HG03095 (cell line): ENCODE measurements at regions not wholly inside any gene's neighbourhood (a gene's known extent, or its start where the extent isn't known, plus 50 kb on each side); places are given as distances from the start of the nearest gene placed in this dataset.

Source experiments
- ATAC-seq: cut with Tn5 transposase; IDR thresholded peaks from one replicate; pipeline ENCODE4 v1.9.1; 2021; ENCODE audit warnings: moderate library complexity; ENCODE audit not compliant: unreplicated experiment

- ATAC-seq, result no peak
Observed at GRCh38 chr15:98506711-98507110, 141.6 kb upstream of the IGF1R start.

- no peak for ATAC-seq
Observed at GRCh38 chr15:98513428-98513986, 134.8 kb upstream of the IGF1R start.

GRCh38 chr15:98514034-98514622, 134.2 kb upstream of the IGF1R start:
- ATAC-seq, result no peak

GRCh38 chr15:98518823-98519561, 129.3 kb upstream of the IGF1R start:
- ATAC-seq, result peak; percentile 78

- ATAC-seq, result no peak
Observed at GRCh38 chr15:98519767-98520550, 128.4 kb upstream of the IGF1R start.

- ATAC-seq, result no peak
Observed at GRCh38 chr15:98522127-98522526, 126.2 kb upstream of the IGF1R start.

- no peak for ATAC-seq
Observed at GRCh38 chr15:98523912-98524662, 124.3 kb upstream of the IGF1R start.

- ATAC-seq, result no peak
Observed at GRCh38 chr15:98524838-98525660, 123.3 kb upstream of the IGF1R start.

- no peak for ATAC-seq
Observed at GRCh38 chr15:98525661-98526001, 122.7 kb upstream of the IGF1R start.

- no peak for ATAC-seq
Observed at GRCh38 chr15:98526094-98526493, 122.2 kb upstream of the IGF1R start.

GRCh38 chr15:98528046-98528725, 120.2 kb upstream of the IGF1R start:
- no peak for ATAC-seq

GRCh38 chr15:98529205-98530145, 118.9 kb upstream of the IGF1R start:
- no peak for ATAC-seq

GRCh38 chr15:98530570-98530969, 117.8 kb upstream of the IGF1R start:
- no peak for ATAC-seq

- ATAC-seq, result no peak
Observed at GRCh38 chr15:98532063-98532462, 116.3 kb upstream of the IGF1R start.

GRCh38 chr15:98536976-98537375, 111.4 kb upstream of the IGF1R start:
- no peak for ATAC-seq

GRCh38 chr15:98537516-98538060, 110.8 kb upstream of the IGF1R start:
- ATAC-seq, result no peak

GRCh38 chr15:98541519-98541918, 106.8 kb upstream of the IGF1R start:
- ATAC-seq, result no peak

- no peak for ATAC-seq
Observed at GRCh38 chr15:98543237-98543636, 105.1 kb upstream of the IGF1R start.
